HepG2 (cell line): ENCODE measurements at regions not wholly inside any gene's neighbourhood (a gene's known extent, or its start where the extent isn't known, plus 50 kb on each side); places are given as distances from the start of the nearest gene placed in this dataset.

Experiments
- ATAC-seq: fragments of 200-7000 bp; cut with Tn5 transposase; 3 replicates; pipeline ENCODE4 v1.9.1; 2020; ENCODE audit warnings: mild to moderate bottlenecking, moderate library complexity
- BruUV-seq: library from RNA; stranded (reverse); fragments of 400-500 nt; replicated peaks from 2 replicates; lab custom pipeline; 2021; lab: Mats Ljungman, UMichigan
- CTCF ChIA-PET: fragments of 300-600 bp; formaldehyde crosslinking; extraction: SDS; loops from one replicate; lab custom pipeline; 2021; ENCODE audit warnings: low total read pairs, inconsistent platforms, low intra/inter-chr PET ratio; lab: Yijun Ruan, JAX
- POLR2A ChIA-PET: fragments of 350-600 bp; sonication (Branson Sonifier 250); formaldehyde crosslinking; loops from one replicate; lab custom pipeline; 2020; ENCODE audit warnings: antibody characterized with exemption, inconsistent platforms; lab: Yijun Ruan, JAX
- DNase-seq: peaks from one replicate; pipeline ENCODE4 v3.0.0-alpha.2; 2015; ENCODE audit warnings: low spot score
- FAIRE-seq: peaks from 3 replicates; lab custom pipeline; 2011; peaks lifted over from hg19 to GRCh38; lab: Jason Lieb, UNC
- H2AFZ ChIP-seq: one replicate; pipeline ENCODE4 v1.6.1; 2011; ENCODE audit warnings: low read length, inconsistent platforms
- H3K27ac ChIP-seq: fragments of 300-600 bp; 3 replicates; pipeline ENCODE4 v1.8.0; 2011; ENCODE audit warnings: mixed run types, mild to moderate bottlenecking, mixed read lengths, low read length, inconsistent platforms; ENCODE audit not compliant: insufficient read depth; ENCODE audit errors: extremely low read length
- H3K27me3 ChIP-seq, 2 experiments: fragments of 200-600 bp in 1 of 2; 2 replicates in 1 of 2; 3 replicates in 1 of 2; pipeline versions ENCODE4 v1.6.0 to v1.8.0; 2011; ENCODE audit warnings: low read length in 2 of 2, mild to moderate bottlenecking in 2 of 2, moderate library complexity in 2 of 2, inconsistent platforms in 1 of 2; ENCODE audit not compliant: insufficient read depth in 2 of 2, control insufficient read depth in 1 of 2
- H3K36me3 ChIP-seq, 2 experiments: fragments of 200-600 bp in 1 of 2; replicated peaks in 1 of 2; 2 replicates in 1 of 2; 3 replicates in 1 of 2; pipeline versions ENCODE4 v1.5.1 to v1.8.0; 2011; ENCODE audit warnings: low read length in 2 of 2, inconsistent platforms in 1 of 2; ENCODE audit not compliant: insufficient read depth in 2 of 2, control insufficient read depth in 1 of 2
- H3K4me1 ChIP-seq: 2 replicates; pipeline ENCODE4 v1.5.1; 2012; ENCODE audit warnings: low read length, inconsistent platforms; ENCODE audit not compliant: insufficient read depth
- H3K4me2 ChIP-seq: 2 replicates; pipeline ENCODE4 v1.6.0; 2011; ENCODE audit warnings: low read depth, low read length, inconsistent platforms
- H3K4me3 ChIP-seq, 3 experiments: fragments of 200-600 bp in 1 of 3; sonication (generic), shearing (Covaris generic) in 1 of 3; replicated peaks in 1 of 3; 2 replicates each; pipeline ENCODE4 v1.5.1; 2011 to 2016; ENCODE audit warnings: low read length in 3 of 3, inconsistent platforms in 2 of 3, low read depth in 2 of 3, mild to moderate bottlenecking in 2 of 3, control low read depth in 1 of 3, mixed read lengths in 1 of 3; ENCODE audit not compliant: insufficient read depth in 1 of 3
- H3K79me2 ChIP-seq: one replicate; pipeline ENCODE4 v1.6.1; 2011; ENCODE audit warnings: low read length, inconsistent platforms; ENCODE audit not compliant: insufficient read depth
- H3K9ac ChIP-seq: 2 replicates; pipeline ENCODE4 v1.6.0; 2011; ENCODE audit warnings: mild to moderate bottlenecking, low read depth, low read length, inconsistent platforms; ENCODE audit not compliant: insufficient read depth
- H3K9me3 ChIP-seq: 2 replicates; pipeline ENCODE4 v1.5.1; 2012; ENCODE audit warnings: mild to moderate bottlenecking, low read length
- H4K20me1 ChIP-seq: 2 replicates; pipeline ENCODE4 v1.6.0; 2011; ENCODE audit warnings: inconsistent platforms, mild to moderate bottlenecking, low read length, moderate library complexity; ENCODE audit not compliant: insufficient read depth
- CBX1 ChIP-seq: IDR thresholded peaks from one replicate; pipeline ENCODE4 v1.6.1; 2016; ENCODE audit warnings: antibody characterized with exemption, low read depth
- FOXM1 ChIP-seq: sonication (generic); formaldehyde crosslinking; IDR thresholded peaks from 2 replicates; pipeline ENCODE4 v1.5.0; 2020; ENCODE audit warnings: missing genetic modification reagents
- JUND ChIP-seq: sonication (generic); formaldehyde crosslinking; IDR thresholded peaks from 2 replicates; pipeline ENCODE4 v1.8.0; 2022; ENCODE audit warnings: mild to moderate bottlenecking, missing genetic modification reagents
- KDM4B ChIP-seq: sonication (generic); formaldehyde crosslinking; IDR thresholded peaks from 2 replicates; pipeline ENCODE4 v1.4.0; 2020; ENCODE audit warnings: missing genetic modification reagents
- ZFP37 ChIP-seq: sonication (generic); formaldehyde crosslinking; IDR thresholded peaks from 2 replicates; pipeline ENCODE4 v1.4.0; 2020; ENCODE audit warnings: missing genetic modification reagents, borderline replicate concordance
- ZNF430 ChIP-seq: sonication (generic); formaldehyde crosslinking; IDR thresholded peaks from 2 replicates; pipeline ENCODE4 v1.9.0; 2021; ENCODE audit warnings: mild to moderate bottlenecking, missing genetic modification reagents
- ZNF567 ChIP-seq: sonication (generic); formaldehyde crosslinking; IDR thresholded peaks from 2 replicates; pipeline ENCODE4 v1.8.1; 2023; ENCODE audit warnings: mild to moderate bottlenecking, missing genetic modification reagents, borderline replicate concordance
- ZSCAN9 ChIP-seq: IDR thresholded peaks from 2 replicates; pipeline ENCODE4 v1.6.1; 2016; ENCODE audit warnings: borderline replicate concordance
- WGBS: methylation state at CpG from one replicate; pipeline ENCODE4 v1.1.6; 2017; ENCODE audit warnings: low lambda C conversion rate; 5-methylcytosine and 5-hydroxymethylcytosine counted together
- in situ Hi-C: cut with HindIII; loops from 2 replicates; pipeline ENCODE4 v1.10.0; 2017; ENCODE audit warnings: low pct_unique_long_range_greater_than_20kb; ENCODE audit not compliant: extremely low pct_ligation_motif_present
- intact Hi-C: fragments of 100-400 bp; cut with micrococcal nuclease; formaldehyde crosslinking; loops from one replicate; pipeline ENCODE4 v1.10.0; 2022; ENCODE audit not compliant: unreplicated experiment
- TF ChIP-seq, protein P1 (sequence below), 2 experiments: fragments of 450-650 bp in 1 of 2; sonication (generic) in 1 of 2; formaldehyde crosslinking in 1 of 2; IDR thresholded peaks; 2 replicates each; pipeline versions ENCODE4 v1.6.1 to v1.8.0; 2016 to 2022; ENCODE audit warnings: antibody characterized with exemption in 1 of 2, mild to moderate bottlenecking in 1 of 2, missing genetic modification reagents in 1 of 2
- TF ChIP-seq, protein P2 (sequence below): sonication (generic); formaldehyde crosslinking; IDR thresholded peaks from 2 replicates; pipeline ENCODE4 v1.8.1; 2023; ENCODE audit warnings: mild to moderate bottlenecking, missing genetic modification reagents, borderline replicate concordance

DNA sequence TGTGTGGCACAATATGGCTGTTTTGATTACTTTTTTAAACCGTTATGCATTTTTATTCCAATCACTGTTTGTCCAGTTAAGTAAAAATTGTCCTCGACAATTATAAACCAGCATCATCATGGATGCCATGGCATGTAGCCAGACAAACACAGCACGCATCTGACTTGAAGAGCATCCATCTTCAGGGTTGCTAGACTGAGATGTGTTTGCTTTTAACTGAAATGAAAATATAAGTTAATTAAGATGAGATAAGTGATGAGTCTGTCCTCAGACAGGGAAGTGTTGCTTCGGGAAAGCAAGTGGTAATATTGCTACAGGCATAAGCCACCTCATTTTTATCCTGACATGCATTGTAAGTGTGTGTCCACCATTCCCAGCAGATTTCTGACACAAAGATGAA lies 92.8 kb upstream of the TPP2 start:
- intact Hi-C loops = no loop called here
- Histone ChIP-seq H2AFZ (no peak overlapping the region), H3K27me3 (no peaks in the 10 kb centered on the region), H3K9me3 (no peaks in the 10 kb centered on the region), H3K4me3 (no peak overlapping the region), H3K4me2 (no peak overlapping the region), H3K27ac (no peak overlapping the region), H4K20me1 (no peaks in the 10 kb centered on the region), H3K36me3 (no peaks in the 10 kb centered on the region), H3K9ac (no peak overlapping the region), H3K4me1 (no peaks in the 10 kb centered on the region), H3K79me2 (no peaks in the 10 kb centered on the region)
- ATAC-seq (no peak), FAIRE-seq (no peak), DNase-seq (no peak)
- CTCF ChIA-PET = no interaction called here
- POLR2A ChIA-PET = no interaction called here
- WGBS = 0% methylated on average over 4 of the region's 4 CpGs
- TF ChIP-seq FOXM1 (CRISPR knock-in tag) (no peak), ZNF430 (no peak), KDM4B (no peak), ZNF567 (CRISPR knock-in tag) (no peak), CBX1 (no peak), JUND (CRISPR knock-in tag) (no peak), ZFP37 (no peak), ZSCAN9 (no peak)
- TF ChIP-seq, protein P1, sequence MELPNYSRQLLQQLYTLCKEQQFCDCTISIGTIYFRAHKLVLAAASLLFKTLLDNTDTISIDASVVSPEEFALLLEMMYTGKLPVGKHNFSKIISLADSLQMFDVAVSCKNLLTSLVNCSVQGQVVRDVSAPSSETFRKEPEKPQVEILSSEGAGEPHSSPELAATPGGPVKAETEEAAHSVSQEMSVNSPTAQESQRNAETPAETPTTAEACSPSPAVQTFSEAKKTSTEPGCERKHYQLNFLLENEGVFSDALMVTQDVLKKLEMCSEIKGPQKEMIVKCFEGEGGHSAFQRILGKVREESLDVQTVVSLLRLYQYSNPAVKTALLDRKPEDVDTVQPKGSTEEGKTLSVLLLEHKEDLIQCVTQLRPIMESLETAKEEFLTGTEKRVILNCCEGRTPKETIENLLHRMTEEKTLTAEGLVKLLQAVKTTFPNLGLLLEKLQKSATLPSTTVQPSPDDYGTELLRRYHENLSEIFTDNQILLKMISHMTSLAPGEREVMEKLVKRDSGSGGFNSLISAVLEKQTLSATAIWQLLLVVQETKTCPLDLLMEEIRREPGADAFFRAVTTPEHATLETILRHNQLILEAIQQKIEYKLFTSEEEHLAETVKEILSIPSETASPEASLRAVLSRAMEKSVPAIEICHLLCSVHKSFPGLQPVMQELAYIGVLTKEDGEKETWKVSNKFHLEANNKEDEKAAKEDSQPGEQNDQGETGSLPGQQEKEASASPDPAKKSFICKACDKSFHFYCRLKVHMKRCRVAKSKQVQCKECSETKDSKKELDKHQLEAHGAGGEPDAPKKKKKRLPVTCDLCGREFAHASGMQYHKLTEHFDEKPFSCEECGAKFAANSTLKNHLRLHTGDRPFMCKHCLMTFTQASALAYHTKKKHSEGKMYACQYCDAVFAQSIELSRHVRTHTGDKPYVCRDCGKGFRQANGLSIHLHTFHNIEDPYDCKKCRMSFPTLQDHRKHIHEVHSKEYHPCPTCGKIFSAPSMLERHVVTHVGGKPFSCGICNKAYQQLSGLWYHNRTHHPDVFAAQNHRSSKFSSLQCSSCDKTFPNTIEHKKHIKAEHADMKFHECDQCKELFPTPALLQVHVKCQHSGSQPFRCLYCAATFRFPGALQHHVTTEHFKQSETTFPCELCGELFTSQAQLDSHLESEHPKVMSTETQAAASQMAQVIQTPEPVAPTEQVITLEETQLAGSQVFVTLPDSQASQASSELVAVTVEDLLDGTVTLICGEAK (IDR thresholded peaks at IDR 0.05) = no peak
- TF ChIP-seq, protein P1 (CRISPR knock-in tag; IDR thresholded peaks at IDR 0.05) = no peak
- TF ChIP-seq, protein P2, sequence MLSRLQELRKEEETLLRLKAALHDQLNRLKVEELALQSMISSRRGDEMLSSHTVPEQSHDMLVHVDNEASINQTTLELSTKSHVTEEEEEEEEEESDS (CRISPR knock-in tag) = no peak
- in situ Hi-C loops = no loop called here
- no TSS peak for BruUV-seq
